SW 1271 (cell line): ENCODE measurements at regions not wholly inside any gene's neighbourhood (a gene's known extent, or its start where the extent isn't known, plus 50 kb on each side); places are given as distances from the start of the nearest gene placed in this dataset.
A peak's percentile ranks its signal among the peaks of the same experiment; 100 is the strongest.
"Not testable (repeated sequence)": the region's sequence is repeated elsewhere in the genome, so short reads cannot be mapped to it uniquely, and the experiment has no call there.

Source experiments
- DNase-seq, 2 experiments: peaks; one replicate each; lab custom pipeline; 2025; lab: John Stamatoyannopoulos, UW

GRCh38 chr1:199626228-199626627 lies 401.3 kb upstream of the NR5A2 start:
- DNase-seq = not testable (repeated sequence)

DNA sequence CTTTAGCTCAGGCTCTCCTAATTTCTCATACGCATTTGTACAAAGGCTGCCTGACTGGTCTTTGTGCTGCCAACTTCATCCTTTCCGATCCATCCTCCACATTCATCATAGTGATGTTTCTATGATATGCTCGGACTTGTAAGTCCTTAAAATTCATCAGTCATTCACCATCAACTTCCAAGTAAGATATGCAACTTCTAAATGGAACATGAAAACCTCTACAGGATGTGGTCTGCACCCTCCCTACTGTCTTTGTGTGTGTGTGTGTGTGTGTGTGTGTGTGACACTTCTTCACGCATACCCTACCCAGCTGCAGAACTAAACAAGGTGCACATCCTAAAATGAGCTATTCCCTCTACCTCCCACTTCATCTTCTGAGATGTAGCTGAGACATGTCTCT lies 397.9 kb upstream of the NR5A2 start:
- no peak for DNase-seq

GRCh38 chr1:199639453-199639852 lies 388.1 kb upstream of the NR5A2 start:
- no peak for DNase-seq

- no peak for DNase-seq
Measured at GRCh38 chr1:199641531-199641930, 386.0 kb upstream of the NR5A2 start.

- DNase-seq = no peak
Measured at GRCh38 chr1:199644912-199645311, 382.6 kb upstream of the NR5A2 start.

GRCh38 chr1:199646761-199647160 lies 380.7 kb upstream of the NR5A2 start:
- no peak for DNase-seq

DNA sequence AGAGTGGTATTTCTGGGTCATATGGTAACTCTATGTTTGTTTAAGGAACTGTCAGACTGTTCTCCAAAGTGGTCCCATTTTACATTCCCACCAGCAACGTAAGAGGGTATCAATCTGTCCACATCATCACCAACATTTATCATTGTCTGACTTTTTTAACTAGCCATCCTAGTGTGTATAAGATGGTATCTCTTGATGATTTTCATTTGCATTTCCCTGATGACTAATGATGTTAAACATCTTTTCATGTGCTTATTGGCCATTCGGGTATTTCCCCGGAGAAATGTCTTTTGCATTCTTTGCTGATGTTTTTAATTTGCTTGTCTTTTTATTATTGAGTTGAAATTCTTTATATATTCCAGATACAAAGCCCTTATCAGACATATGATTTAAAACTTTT lies 370.1 kb upstream of the NR5A2 start:
- DNase-seq = no peak

DNA sequence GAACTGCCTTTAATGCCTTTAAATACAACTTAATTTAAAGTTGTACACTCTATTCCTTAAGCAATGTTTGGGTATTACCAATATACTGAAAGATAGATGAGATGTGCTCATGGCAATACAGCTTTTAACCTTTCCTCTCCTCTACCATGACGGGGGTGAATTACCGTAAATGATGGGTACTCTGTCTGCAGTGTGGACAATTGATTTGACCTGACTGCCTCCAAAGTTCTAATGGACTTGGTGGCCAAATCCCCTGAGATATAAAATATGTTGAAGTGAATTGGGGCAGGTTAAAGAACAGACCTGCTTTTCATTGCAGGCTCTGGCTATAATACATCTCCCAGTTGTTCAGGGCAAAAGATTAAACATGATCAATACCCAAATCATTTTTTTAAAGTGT lies 367.4 kb upstream of the NR5A2 start:
- no peak for DNase-seq

DNA sequence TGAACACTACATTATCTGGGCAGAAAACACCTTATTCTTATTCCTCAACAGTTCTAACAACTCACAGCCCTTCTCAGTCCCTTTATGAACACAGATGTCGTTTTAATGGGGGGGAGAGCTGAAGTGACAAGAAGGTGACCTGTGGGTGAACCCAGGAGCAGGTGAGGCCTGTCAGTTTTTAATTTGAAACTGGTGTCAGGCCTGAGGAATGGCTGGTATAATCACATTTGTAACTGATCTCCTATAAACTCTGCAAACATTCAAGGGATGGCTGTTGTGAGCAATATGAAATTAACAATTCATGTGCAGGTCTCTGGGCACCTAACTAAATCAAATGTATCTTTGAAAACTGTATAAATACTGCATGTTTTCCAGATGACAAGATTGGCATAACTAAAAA lies 362.1 kb upstream of the NR5A2 start:
- DNase-seq = no peak

DNA sequence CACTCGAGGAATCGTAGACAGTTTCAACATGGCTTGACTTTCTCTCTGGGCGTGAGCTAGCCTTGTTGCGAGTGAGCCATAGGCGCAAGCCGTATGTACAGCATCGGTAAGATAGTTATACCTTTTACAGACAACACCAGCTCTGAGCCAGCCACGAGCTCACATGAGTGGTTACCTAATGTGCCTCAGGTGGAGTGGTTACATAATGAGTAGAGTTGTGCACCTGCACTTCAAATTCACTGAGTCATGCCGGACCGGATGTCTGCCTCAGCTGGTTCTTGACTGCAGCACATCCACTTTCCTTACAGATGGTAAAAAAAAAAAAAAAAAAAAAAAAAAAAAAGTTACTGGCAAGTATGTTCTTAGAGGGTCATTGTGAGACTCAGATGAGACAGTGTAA lies 360.4 kb upstream of the NR5A2 start:
- no peak for DNase-seq

GRCh38 chr1:199669916-199670315 lies 357.6 kb upstream of the NR5A2 start:
- DNase-seq = no peak

GRCh38 chr1:199671684-199672083 lies 355.8 kb upstream of the NR5A2 start:
- no peak for DNase-seq

DNA sequence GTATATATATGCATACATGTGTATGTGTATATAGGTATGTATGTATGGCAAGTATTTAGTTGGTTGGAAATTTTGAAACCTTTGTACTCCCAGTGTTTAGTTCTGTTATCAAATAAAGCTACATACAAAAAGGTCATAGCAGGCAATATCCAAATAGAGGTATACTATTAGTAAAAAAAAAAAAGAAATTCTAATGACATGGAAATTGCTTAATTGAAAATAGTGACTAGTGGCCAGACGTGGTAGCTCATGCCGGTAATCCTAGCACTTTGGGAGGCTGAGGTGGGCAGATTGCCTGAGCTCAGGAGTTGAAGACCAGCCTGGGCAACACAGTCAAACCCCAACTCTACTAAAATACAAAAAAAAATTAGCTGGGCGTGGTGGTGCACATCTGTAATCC lies 351.6 kb upstream of the NR5A2 start:
- no peak for DNase-seq

- no peak for DNase-seq
Measured at GRCh38 chr1:199678771-199679170, 348.7 kb upstream of the NR5A2 start.

- DNase-seq = no peak
Measured at GRCh38 chr1:199682081-199682480, 345.4 kb upstream of the NR5A2 start.

DNA sequence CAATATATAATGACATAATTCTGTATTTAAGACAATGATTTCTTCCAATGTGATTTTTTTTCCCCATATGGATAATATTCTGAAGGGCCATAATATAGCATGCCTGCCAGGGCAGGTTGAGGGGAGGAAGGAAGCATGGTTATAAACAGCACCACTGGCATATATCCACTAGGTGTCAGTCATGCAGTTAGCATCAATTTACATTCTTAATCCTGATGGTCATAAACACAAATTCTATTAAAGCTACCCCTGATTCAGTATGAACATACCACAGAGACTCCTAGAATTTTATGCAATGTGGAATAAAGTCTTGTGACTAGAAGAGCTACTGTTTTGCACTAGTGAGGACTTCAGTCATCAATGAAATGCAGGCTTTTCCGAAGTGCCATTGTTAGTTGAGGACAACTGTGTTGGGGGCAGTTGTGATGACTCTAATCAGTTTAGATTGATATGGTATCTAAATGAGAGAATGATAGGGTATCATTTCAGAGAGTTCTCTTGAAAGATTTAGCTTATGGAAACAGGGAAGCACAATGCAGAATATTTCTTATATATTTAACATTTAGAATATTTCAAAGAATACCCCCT lies 342.7 kb upstream of the NR5A2 start:
- DNase-seq = peak in 1 of 2 experiments; percentile 63

- peak in 1 of 2 experiments; percentile 66 for DNase-seq
Measured at GRCh38 chr1:199685369-199685768, 342.1 kb upstream of the NR5A2 start.

DNA sequence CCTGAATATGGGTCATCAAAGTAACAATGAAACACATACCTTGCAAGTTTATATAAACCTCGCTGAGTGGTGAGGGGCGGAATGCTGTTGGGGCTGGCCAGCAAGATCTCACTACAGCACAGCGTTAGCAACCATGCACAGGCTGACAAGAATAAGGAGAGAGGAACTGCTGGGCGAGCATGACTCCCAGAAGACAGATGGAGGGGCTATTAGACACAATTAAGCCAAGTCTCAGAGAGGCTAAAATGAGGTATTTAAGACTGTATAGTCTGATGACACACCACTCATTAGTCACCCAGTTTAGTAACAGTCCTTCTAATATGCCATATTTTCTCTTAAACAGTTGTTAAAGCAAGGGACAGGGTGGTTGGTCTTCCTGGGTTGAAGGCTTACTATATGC lies 340.2 kb upstream of the NR5A2 start:
- no peak for DNase-seq

DNA sequence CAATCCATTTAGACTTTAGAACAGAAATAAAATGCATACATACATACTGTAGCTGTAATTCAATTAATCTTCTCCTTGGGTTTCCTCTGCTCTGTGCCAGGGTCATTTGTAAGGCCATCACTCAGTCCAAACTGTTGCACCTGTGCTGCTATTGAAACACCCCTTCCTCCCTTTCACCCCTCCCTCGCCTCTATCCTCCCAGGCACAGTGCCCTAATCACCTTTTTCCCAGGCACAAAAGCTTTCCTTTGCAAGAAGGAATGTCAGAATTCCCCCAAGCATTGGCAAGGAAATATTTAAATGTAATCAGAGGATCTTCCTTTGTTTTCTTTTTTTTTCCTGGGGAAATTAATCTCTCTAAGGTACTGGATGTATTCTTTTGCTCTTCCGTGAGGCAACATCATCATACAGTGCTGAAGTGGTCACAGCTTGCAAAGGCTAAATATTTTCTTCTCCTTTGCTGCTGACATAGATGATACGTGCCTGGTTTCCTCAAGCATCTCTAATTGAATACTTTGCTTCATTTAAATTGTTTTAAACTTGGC lies 339.3 kb upstream of the NR5A2 start:
- DNase-seq = no peak

DNA sequence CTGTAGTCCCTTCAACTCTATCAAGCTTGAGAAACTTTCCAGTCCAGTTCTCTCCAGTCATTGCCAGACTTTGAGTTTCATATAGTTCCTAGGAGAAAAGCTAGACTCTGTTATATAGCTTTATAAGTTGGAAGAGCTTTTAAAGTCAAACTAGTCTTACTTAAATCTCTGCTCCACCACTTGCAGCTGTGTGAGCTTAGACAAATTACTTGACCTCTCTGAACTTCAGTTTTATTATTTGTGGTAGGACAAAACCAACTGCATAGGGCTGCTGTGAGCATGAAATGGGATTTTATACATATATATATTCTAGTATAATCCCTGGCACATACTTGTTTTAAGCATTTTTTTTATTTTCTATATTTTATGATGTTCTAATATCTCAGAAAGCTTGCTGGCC lies 338.7 kb upstream of the NR5A2 start:
- no peak for DNase-seq

- no peak for DNase-seq
Measured at GRCh38 chr1:199690496-199690895, 337.0 kb upstream of the NR5A2 start.

DNA sequence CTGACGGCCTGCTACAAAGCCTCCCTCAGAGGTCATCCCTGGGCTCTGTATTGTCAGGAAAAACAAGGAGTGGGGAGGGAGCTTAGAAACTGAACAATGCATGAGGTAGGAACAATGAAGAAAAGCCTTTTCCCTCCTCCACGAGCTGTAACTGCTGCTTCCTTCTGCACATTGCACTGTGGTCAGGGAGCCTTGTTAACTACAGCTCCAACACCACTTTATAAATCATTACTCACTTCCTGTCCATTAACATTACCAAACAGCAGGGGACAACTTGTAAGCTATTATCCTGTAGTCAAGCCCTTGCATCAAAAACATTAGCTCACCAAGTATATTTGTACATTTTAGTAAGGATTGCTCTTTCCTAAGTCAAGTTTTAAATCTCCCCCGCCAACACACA lies 336.0 kb upstream of the NR5A2 start:
- DNase-seq = peak in 1 of 2 experiments; percentile 77

- DNase-seq = no peak
Measured at GRCh38 chr1:199693724-199694123, 333.8 kb upstream of the NR5A2 start.

DNA sequence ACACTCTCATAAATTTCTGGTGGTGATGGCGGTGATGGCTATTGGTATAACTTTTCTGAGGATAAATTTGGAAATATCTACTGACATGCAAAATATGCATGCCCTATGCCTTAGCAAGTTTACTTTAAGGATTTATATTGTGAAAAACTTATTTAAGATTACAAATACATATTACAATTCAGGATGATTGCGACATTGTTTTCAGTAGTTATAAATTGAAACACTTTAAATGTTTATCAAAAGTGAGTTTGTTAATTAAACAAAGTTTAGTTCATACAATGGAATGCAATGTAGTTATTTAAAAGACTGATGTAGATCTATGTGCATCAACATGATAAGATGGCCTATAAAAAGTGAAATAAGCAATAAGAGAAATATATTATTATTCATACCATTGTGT lies 331.3 kb upstream of the NR5A2 start:
- DNase-seq = no peak
